ENCODE measurements at regions not wholly inside any gene's neighbourhood (a gene's known extent, or its start where the extent isn't known, plus 50 kb on each side); places are given as distances from the start of the nearest gene placed in this dataset.

GRCh38 chr13:68078469-68078868 lies 848.3 kb upstream of the PCDH9 start:
- no peak for DNase-seq

GRCh38 chr13:68076046-68076445 lies 845.9 kb upstream of the PCDH9 start:
- no peak for DNase-seq

- no peak for DNase-seq
Measured at GRCh38 chr13:68066879-68067513, 836.9 kb upstream of the PCDH9 start.

- DNase-seq, result no peak
Measured at GRCh38 chr13:68064001-68064770, 834.0 kb upstream of the PCDH9 start.

GRCh38 chr13:68063181-68063580 lies 833.0 kb upstream of the PCDH9 start:
- no peak for DNase-seq

GRCh38 chr13:68057836-68058235 lies 827.7 kb upstream of the PCDH9 start:
- DNase-seq, result no peak

- DNase-seq, result peak; percentile 4
Measured at GRCh38 chr13:68056816-68057710, 826.9 kb upstream of the PCDH9 start.

- no peak for DNase-seq
Measured at GRCh38 chr13:68051910-68052309, 821.8 kb upstream of the PCDH9 start.

GRCh38 chr13:68050761-68051160 lies 820.6 kb upstream of the PCDH9 start:
- DNase-seq, result peak; percentile 7

- no peak for DNase-seq
Measured at GRCh38 chr13:68048802-68049359, 818.7 kb upstream of the PCDH9 start.

GRCh38 chr13:68047889-68048288 lies 817.8 kb upstream of the PCDH9 start:
- no peak for DNase-seq

GRCh38 chr13:68046903-68047302 lies 816.8 kb upstream of the PCDH9 start:
- no peak for DNase-seq

- DNase-seq, result no peak
Measured at GRCh38 chr13:68030152-68030809, 800.1 kb upstream of the PCDH9 start.

GRCh38 chr13:68028701-68029100 lies 798.6 kb upstream of the PCDH9 start:
- DNase-seq, result no peak

GRCh38 chr13:68027306-68027705 lies 797.2 kb upstream of the PCDH9 start:
- DNase-seq, result no peak

- DNase-seq, result no peak
Measured at GRCh38 chr13:68026077-68026476, 795.9 kb upstream of the PCDH9 start.

- no peak for DNase-seq
Measured at GRCh38 chr13:68025604-68026003, 795.5 kb upstream of the PCDH9 start.

GRCh38 chr13:68023838-68024581 lies 793.9 kb upstream of the PCDH9 start:
- DNase-seq, result no peak

- no peak for DNase-seq
Measured at GRCh38 chr13:68019901-68020300, 789.8 kb upstream of the PCDH9 start.

- DNase-seq, result no peak
Measured at GRCh38 chr13:68009546-68009945, 779.4 kb upstream of the PCDH9 start.

GRCh38 chr13:68007576-68007975 lies 777.4 kb upstream of the PCDH9 start:
- no peak for DNase-seq

- no peak for DNase-seq
Measured at GRCh38 chr13:67996101-67996500, 766.0 kb upstream of the PCDH9 start.

Measured in fibroblast of skin of right biceps (primary cell).